ENCODE measurements at regions not wholly inside any gene's neighbourhood (a gene's known extent, or its start where the extent isn't known, plus 50 kb on each side); places are given as distances from the start of the nearest gene placed in this dataset.

- Histone ChIP-seq H3F3A (ENCODE audit: control insufficient read depth, insufficient read depth) (no peaks in the 10 kb centered on the region), H3K79me2 (ENCODE audit: control insufficient read depth, low read length) (no peaks in the 10 kb centered on the region), H3K36me3 (ENCODE audit: control insufficient read depth, low read length) (no peaks in the 10 kb centered on the region), H3K4me2 (ENCODE audit: low read length) (no peak overlapping the region), H3K27ac (ENCODE audit: low read depth, low read length) (no peak overlapping the region), H3K4me3 (ENCODE audit: low read length) (no peak overlapping the region), H3K9me2 (replicated peaks; ENCODE audit: control insufficient read depth, low read length) (no peaks in the 10 kb centered on the region; the same call in 1 of the 2 replicates), H3K27me3 (ENCODE audit: control insufficient read depth, low read length) (no peaks in the 10 kb centered on the region; the same call in 1 of the 2 replicates), H4K20me1 (ENCODE audit: control insufficient read depth, insufficient read depth, low read depth, low read length) (no peaks in the 10 kb centered on the region), H3K9me3 (ENCODE audit: control insufficient read depth, insufficient read depth, low read length) (no peaks in the 10 kb centered on the region), H3K4me1 (ENCODE audit: control insufficient read depth, low read length) (no peaks in the 10 kb centered on the region)
- TF ChIP-seq CTCF (IDR thresholded peaks at IDR 0.05; ENCODE audit: low read depth, low read length, poor library complexity, severe bottlenecking) (no peak), EZH2phosphoT487 (IDR thresholded peaks at IDR 0.05; ENCODE audit: borderline replicate concordance, low read length) (no peak)
Measured at GRCh38 chr12:13377698-13378097, 181.2 kb downstream of the EMP1 start.

- no peak overlapping the region for H3K4me2 ChIP-seq (ENCODE audit: low read length)
Measured at GRCh38 chr12:13376610-13377373, 180.3 kb downstream of the EMP1 start.

DNA sequence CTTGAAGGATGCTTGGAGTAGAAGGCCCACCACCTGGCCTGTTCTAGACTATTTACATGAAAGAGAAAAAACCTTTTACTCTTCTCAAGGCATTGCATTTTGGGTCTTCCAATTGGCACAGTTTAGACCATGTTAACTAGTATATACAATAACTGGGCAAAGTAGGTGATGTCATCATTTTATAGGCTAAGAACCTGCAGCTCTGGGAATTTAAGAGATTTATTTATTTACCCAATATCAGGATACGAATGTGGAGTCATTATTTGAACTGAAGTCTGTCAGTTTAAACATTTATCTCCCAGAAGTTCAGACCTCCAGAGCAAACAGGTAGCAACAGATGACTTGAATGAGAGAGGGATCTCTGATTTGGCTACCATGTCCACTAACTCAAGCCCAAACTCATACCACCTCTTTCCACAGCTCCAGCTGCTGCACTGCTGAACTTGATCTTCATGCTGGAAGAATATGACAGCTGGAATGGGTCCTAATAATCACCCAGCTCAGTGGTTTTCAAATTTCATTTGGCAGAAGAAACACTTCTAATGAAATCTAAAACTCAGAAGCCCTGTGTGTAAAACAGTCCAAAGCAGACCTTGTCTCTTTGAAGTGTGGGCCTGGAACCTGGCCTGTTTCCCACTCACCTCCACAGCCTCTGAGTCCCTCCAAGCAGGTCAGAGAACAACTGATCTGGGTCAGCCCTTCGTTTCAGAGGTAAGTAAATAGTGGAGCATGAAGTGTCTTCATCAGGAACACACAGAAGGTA, 179.2 kb downstream of the EMP1 start:
- H3K4me3 ChIP-seq (ENCODE audit: low read length), result no peak overlapping the region
- no peaks in the 10 kb centered on the region for H3K9me3 ChIP-seq (ENCODE audit: control insufficient read depth, insufficient read depth, low read length)
- H3K9me2 ChIP-seq (replicated peaks; ENCODE audit: control insufficient read depth, low read length), result no peaks in the 10 kb centered on the region
- H3K4me2 ChIP-seq (ENCODE audit: low read length), result no peak overlapping the region
- no peaks in the 10 kb centered on the region for H3K27me3 ChIP-seq (ENCODE audit: control insufficient read depth, low read length)
- H3F3A ChIP-seq (ENCODE audit: control insufficient read depth, insufficient read depth), result no peaks in the 10 kb centered on the region
- H3K27ac ChIP-seq (ENCODE audit: low read depth, low read length), result no peak overlapping the region
- no peaks in the 10 kb centered on the region for H3K36me3 ChIP-seq (ENCODE audit: control insufficient read depth, low read length)
- H4K20me1 ChIP-seq (ENCODE audit: control insufficient read depth, insufficient read depth, low read depth, low read length), result no peaks in the 10 kb centered on the region
- H3K79me2 ChIP-seq (ENCODE audit: control insufficient read depth, low read length), result no peaks in the 10 kb centered on the region
- TF ChIP-seq EZH2phosphoT487 (IDR thresholded peaks at IDR 0.05; ENCODE audit: borderline replicate concordance, low read length) (no peak), CTCF (IDR thresholded peaks at IDR 0.05; ENCODE audit: low read depth, low read length, poor library complexity, severe bottlenecking) (no peak)
- H3K4me1 ChIP-seq (ENCODE audit: control insufficient read depth, low read length), result no peaks in the 10 kb centered on the region

More at GRCh38 chr12:13376610-13377373, 180.3 kb downstream of the EMP1 start:
- no peaks in the 10 kb centered on the region for H3K36me3 ChIP-seq (ENCODE audit: control insufficient read depth, low read length)
- H3K79me2 ChIP-seq (ENCODE audit: control insufficient read depth, low read length), result no peaks in the 10 kb centered on the region
- H3K4me1 ChIP-seq (ENCODE audit: control insufficient read depth, low read length), result no peaks in the 10 kb centered on the region
- no peaks in the 10 kb centered on the region for H3F3A ChIP-seq (ENCODE audit: control insufficient read depth, insufficient read depth)
- H4K20me1 ChIP-seq (ENCODE audit: control insufficient read depth, insufficient read depth, low read depth, low read length), result no peaks in the 10 kb centered on the region
- no peak overlapping the region for H3K27ac ChIP-seq (ENCODE audit: low read depth, low read length)
- H3K9me2 ChIP-seq (replicated peaks; ENCODE audit: control insufficient read depth, low read length), result no peaks in the 10 kb centered on the region; the same call in 1 of the 2 replicates
- no peaks in the 10 kb centered on the region for H3K9me3 ChIP-seq (ENCODE audit: control insufficient read depth, insufficient read depth, low read length)
- no peaks in the 10 kb centered on the region; the same call in 1 of the 2 replicates for H3K27me3 ChIP-seq (ENCODE audit: control insufficient read depth, low read length)
- TF ChIP-seq CTCF (IDR thresholded peaks at IDR 0.05; ENCODE audit: low read depth, low read length, poor library complexity, severe bottlenecking), result no peak
- no peak for TF ChIP-seq EZH2phosphoT487 (IDR thresholded peaks at IDR 0.05; ENCODE audit: borderline replicate concordance, low read length)
- H3K4me3 ChIP-seq (ENCODE audit: low read length), result no peak overlapping the region
